ENCODE measurements at regions not wholly inside any gene's neighbourhood (a gene's known extent, or its start where the extent isn't known, plus 50 kb on each side); places are given as distances from the start of the nearest gene placed in this dataset.
"Not testable (repeated sequence)": the region's sequence is repeated elsewhere in the genome, so short reads cannot be mapped to it uniquely, and the experiment has no call there.

- DNase-seq (ENCODE audit: low spot score) = no peak
These were observed 530.0 kb downstream of the PRR16 start for GRCh38 chr5:120994112-120994511.

- DNase-seq (ENCODE audit: low spot score) = no peak
These were observed 535.5 kb downstream of the PRR16 start for GRCh38 chr5:120999550-120999949.

- DNase-seq (ENCODE audit: low spot score) = no peak
These were observed 542.1 kb downstream of the PRR16 start for GRCh38 chr5:121006217-121006616.

- DNase-seq (ENCODE audit: low spot score) = no peak
These were observed 543.9 kb downstream of the PRR16 start for GRCh38 chr5:121008041-121008440.

GRCh38 chr5:121009058-121009457 is 545.0 kb downstream of the PRR16 start:
- DNase-seq (ENCODE audit: low spot score) = no peak

GRCh38 chr5:121018004-121018403 is 553.9 kb downstream of the PRR16 start:
- DNase-seq (ENCODE audit: low spot score) = no peak

GRCh38 chr5:121019106-121019505 is 555.0 kb downstream of the PRR16 start:
- DNase-seq (ENCODE audit: low spot score) = no peak

- DNase-seq (ENCODE audit: low spot score) = no peak
These were observed 555.6 kb downstream of the PRR16 start for GRCh38 chr5:121019734-121020133.

GRCh38 chr5:121021681-121022080 is 557.6 kb downstream of the PRR16 start:
- no peak for DNase-seq (ENCODE audit: low spot score)

GRCh38 chr5:121024416-121025311 is 560.6 kb downstream of the PRR16 start:
- DNase-seq (ENCODE audit: low spot score) = no peak

- no peak for DNase-seq (ENCODE audit: low spot score)
These were observed 561.6 kb downstream of the PRR16 start for GRCh38 chr5:121025671-121026070.

GRCh38 chr5:121027636-121028035 is 563.5 kb downstream of the PRR16 start:
- DNase-seq (ENCODE audit: low spot score) = no peak

GRCh38 chr5:121029536-121030245 is 565.6 kb downstream of the PRR16 start:
- DNase-seq (ENCODE audit: low spot score) = no peak

- no peak for DNase-seq (ENCODE audit: low spot score)
These were observed 567.4 kb downstream of the PRR16 start for GRCh38 chr5:121031491-121031890.

GRCh38 chr5:121033334-121033733 is 569.2 kb downstream of the PRR16 start:
- DNase-seq (ENCODE audit: low spot score) = no peak

- no peak for DNase-seq (ENCODE audit: low spot score)
These were observed 574.3 kb downstream of the PRR16 start for GRCh38 chr5:121038438-121038837.

- DNase-seq (ENCODE audit: low spot score) = no peak
These were observed 585.9 kb downstream of the PRR16 start for GRCh38 chr5:121049971-121050370.

- no peak for DNase-seq (ENCODE audit: low spot score)
These were observed 589.2 kb downstream of the PRR16 start for GRCh38 chr5:121053055-121053985.

- DNase-seq (ENCODE audit: low spot score) = no peak
These were observed 591.5 kb downstream of the PRR16 start for GRCh38 chr5:121055586-121055985.

- DNase-seq (ENCODE audit: low spot score) = not testable (repeated sequence)
These were observed 600.1 kb downstream of the PRR16 start for GRCh38 chr5:121064241-121064640.

GRCh38 chr5:121086671-121087070 is 622.6 kb downstream of the PRR16 start:
- DNase-seq (ENCODE audit: low spot score) = no peak
